Cerebellar cortex (tissue), 1 donor: ENCODE measurements at regions not wholly inside any gene's neighbourhood (a gene's known extent, or its start where the extent isn't known, plus 50 kb on each side); places are given as distances from the start of the nearest gene placed in this dataset.

Experiments used
- DNase-seq: peaks from one replicate; pipeline ENCODE4 v3.0.0-alpha.2; 2015; ENCODE audit warnings: low spot score

GRCh38 chr17:36816214-36816906, 120.9 kb upstream of the LHX1 start:
- DNase-seq = no peak

GRCh38 chr17:36816907-36817288, 120.4 kb upstream of the LHX1 start:
- DNase-seq = no peak

- no peak for DNase-seq
These were observed 119.7 kb upstream of the LHX1 start for GRCh38 chr17:36817483-36818048.

GRCh38 chr17:36818134-36818825, 119.0 kb upstream of the LHX1 start:
- no peak for DNase-seq

GRCh38 chr17:36823850-36824677, 113.2 kb upstream of the LHX1 start:
- DNase-seq = no peak

GRCh38 chr17:36824678-36825101, 112.6 kb upstream of the LHX1 start:
- no peak for DNase-seq

- DNase-seq = no peak
These were observed 112.2 kb upstream of the LHX1 start for GRCh38 chr17:36825113-36825512.

- DNase-seq = no peak
These were observed 111.8 kb upstream of the LHX1 start for GRCh38 chr17:36825521-36825920.

- DNase-seq = no peak
These were observed 111.3 kb upstream of the LHX1 start for GRCh38 chr17:36825951-36826350.

DNA sequence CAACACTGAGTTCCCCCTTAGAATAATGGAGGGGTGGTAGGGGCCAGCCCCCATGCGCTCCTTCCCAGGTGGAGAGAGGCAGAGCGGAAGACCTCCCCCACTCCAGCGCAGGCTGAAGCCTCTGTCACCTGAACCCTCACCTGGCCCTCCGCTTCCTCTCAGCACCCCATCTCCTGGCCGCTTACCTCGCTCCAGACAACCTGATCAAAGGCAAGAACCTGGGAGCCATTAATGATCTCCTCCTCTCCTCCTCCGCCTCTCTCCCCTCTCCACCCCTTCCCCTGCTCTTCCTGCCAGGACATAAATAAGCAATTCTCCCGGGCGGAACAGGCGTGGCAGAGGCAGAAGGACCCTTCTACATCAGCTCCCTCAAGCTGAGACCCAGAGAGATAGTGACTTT, 110.2 kb upstream of the LHX1 start:
- no peak for DNase-seq

DNA sequence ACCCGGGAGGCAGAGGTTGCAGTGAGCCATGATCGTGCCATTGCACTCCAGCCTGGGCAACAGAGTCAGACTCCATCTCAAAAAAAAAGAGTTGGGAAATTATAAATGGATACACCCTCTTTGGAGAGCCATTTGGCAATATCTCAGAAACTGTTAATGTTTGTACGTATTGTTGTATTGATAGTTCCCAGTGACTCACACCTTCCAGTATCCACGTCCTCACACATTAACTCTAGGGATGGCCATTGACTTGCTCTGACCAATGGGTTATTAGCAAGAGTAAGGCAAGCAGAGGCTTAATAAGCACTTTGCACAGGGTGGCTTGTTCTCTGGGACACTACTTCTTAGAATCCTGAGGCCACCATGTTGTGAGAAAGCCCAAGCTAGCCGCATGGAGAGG, 107.6 kb upstream of the LHX1 start:
- no peak for DNase-seq

- DNase-seq = no peak
These were observed 104.0 kb upstream of the LHX1 start for GRCh38 chr17:36833279-36833678.

DNA sequence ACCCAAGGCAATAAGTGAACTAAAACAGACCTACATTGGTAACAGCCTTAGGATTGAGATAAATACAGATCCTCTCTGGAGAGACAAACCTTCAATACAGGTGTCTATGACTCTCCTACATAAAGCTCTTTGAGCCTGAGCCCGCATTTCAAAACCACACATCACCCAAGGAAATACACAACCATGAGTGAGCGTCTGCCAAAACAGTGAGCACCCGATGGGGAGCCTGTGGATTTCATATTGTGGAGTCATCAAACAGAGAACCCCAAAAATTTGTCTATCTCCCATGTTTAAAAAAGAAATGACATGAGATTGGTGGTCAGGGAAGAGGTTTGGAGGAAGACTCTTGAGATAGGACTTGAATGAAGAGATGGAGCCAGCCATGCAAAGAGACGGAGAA, 102.2 kb upstream of the LHX1 start:
- no peak for DNase-seq

DNA sequence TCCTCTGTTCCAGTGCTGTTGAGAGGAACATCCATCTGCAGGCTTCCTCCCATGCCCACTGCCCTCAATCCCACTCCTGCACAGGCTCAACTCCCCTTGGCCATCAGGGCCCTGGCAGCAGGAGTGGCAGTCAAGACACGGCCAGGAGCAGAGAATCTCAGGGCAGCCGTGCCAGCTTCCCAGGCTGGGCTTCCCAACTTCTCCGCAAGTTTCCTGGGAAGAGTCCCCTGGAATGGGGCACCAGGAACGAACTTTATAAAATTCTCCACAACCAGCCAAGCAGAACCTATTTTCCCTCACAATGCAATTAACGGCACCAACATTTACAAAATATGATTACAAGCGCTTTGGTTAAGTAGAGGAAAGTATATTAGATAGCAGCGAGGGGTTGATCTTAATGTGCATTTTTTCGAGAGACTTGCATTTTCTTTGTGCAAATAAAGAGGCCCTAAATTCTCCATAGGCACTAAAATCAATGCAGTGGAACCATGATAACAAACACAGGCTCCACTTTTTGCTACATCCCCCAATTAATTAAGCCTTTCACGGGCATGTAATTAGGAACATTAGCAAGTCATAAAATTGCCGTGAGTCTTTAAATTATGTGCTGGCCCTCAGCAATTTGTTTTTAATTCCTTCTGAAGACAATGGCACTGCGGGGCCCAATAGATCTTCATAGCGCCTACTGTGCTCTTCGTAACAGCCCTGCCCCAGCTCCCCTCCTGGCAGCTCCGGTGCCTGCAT, 99.9 kb upstream of the LHX1 start:
- DNase-seq = no peak

DNA sequence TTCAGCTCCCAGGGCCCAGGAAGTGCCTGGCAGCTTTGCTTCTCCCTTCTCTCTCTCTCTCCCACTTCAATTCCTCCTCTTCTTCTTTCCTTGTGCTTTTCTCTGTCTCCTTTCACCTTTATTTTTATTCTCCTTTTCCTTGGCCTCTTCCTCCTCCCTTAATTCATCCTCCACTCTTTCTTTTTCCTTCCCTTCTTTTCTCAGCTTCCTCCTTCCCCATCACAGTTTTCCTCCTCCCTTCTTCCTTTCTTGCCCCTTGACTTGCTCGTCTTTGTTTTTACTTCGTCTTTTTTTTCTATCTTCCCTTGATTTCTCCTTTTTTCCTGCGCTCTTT, 99.4 kb upstream of the LHX1 start:
- DNase-seq = no peak

GRCh38 chr17:36839256-36839655, 98.0 kb upstream of the LHX1 start:
- DNase-seq = no peak

DNA sequence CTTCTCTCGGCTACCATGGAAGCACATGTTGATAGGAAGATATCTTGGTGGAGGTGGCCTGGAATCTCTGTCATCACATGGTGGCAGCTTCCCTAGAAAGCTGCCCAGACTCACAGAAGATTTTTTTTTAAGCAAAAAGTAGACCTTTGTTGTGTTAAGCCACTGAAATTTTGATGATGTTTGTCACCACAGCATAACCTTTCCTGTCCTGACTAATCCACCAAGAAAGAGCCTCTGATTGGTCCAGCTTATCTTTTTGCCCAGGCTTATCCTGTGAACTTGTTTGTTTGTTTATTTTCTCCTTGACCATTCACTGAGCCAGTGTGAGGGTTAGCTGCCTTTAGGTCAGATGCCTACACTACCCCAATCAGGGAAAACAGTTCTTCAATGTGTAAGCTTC, 96.5 kb upstream of the LHX1 start:
- DNase-seq = no peak

DNA sequence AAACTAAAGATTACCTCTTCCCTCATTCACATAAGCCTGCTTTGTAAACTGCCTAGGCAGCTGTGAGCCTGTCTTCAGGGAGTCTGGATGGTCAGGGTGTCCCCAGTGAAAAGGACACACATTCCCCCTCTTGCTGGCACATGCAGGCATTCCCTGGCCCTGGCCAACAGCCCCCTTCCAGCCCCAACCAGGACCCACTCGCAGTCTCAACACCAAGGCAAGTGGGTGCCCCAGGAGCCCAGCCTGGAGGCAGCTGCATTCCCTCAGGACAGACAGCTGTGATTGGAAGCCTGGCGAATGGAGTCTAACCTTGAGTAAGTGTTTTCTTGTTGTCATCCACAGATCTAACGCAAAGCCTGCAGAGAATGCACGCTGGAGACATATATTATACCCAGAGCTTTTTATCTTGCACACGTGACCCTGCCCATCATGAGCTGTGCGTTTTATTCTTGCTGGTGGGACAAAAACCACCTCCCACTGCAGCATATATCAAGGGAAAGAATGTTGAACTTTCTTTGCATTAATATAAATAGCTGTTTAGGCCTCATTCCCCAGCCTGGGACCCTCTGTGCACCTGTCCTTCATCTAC, 95.0 kb upstream of the LHX1 start:
- no peak for DNase-seq

DNA sequence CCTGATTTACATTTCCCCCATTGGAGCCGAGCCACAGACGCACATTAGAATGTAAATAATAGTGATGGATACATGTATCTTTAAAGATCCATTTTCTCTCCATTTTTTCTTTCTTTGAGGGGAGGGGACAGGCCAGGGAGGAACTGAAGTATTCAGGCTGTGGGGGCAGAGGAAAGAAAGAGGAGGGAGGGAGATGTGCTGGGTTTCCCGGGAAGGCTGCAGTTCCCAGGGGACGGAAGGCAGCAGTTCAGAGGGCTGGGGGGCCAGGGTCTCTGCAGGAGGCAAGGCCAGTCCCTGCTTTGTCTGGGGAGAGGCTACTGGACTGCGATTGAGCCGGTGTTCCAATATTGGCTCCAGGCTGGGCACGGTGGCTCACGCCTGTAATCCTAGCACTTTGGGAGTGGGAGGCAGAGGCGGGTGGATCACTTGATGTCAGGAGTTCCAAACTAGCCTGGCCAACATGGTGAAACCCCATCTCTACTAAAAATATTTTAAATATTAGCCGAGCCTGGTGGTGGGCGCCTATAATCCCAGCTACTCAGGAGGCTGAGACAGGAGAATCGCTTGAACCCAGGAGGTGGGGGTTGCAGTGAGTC, 94.2 kb upstream of the LHX1 start:
- DNase-seq = no peak

GRCh38 chr17:36844013-36844412, 93.3 kb upstream of the LHX1 start:
- no peak for DNase-seq

DNA sequence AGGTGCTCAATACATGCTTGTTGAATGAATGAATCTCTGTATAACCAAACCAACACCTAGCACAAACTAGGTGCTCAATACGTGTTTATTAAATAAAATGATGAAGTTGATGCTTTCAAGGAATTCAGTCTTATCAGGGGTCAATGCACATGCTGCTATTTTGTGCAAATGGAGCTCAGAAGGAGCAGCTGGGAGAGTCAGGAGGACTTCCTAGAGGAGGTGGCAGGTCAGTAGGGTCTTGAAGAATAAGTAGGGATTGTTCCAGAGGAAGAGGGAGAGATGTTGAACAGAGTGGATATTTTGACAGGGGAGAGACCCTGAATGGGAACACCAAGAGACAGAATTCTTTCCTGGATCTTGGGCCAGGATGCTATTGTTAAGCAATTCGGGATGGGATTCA, 92.7 kb upstream of the LHX1 start:
- DNase-seq = no peak
